Psoas muscle (tissue), 7 donors: ENCODE measurements at regions not wholly inside any gene's neighbourhood (a gene's known extent, or its start where the extent isn't known, plus 50 kb on each side); places are given as distances from the start of the nearest gene placed in this dataset.

ENCODE experiments used
- ATAC-seq, 4 donors: fragments of 200-7000 bp; cut with Tn5 transposase; one replicate each; pipeline ENCODE4 v1.9.1; 2020; ENCODE audit warnings: moderate library complexity in 3 of 4, mild to moderate bottlenecking in 2 of 4
- DNase-seq, 2 donors: peaks; one replicate each; pipeline ENCODE4 v3.0.0-alpha.2; 2020
- H3K27ac ChIP-seq: fragments of 200-600 bp; one replicate; pipeline ENCODE4 v1.8.0; 2022
- H3K27me3 ChIP-seq, 3 donors: fragments of 200-600 bp in 1 of 3; one replicate each; pipeline versions ENCODE4 v1.6.1 to v1.8.0; 2013 to 2022; ENCODE audit warnings: low read length in 2 of 3, mild to moderate bottlenecking in 2 of 3, moderate library complexity in 1 of 3; ENCODE audit not compliant: insufficient read depth in 3 of 3
- H3K36me3 ChIP-seq, 2 donors: fragments of 200-600 bp in 1 of 2; one replicate each; pipeline versions ENCODE4 v1.6.1 to v1.8.0; 2013 to 2022; ENCODE audit warnings: low read depth in 1 of 2, mild to moderate bottlenecking in 1 of 2, moderate library complexity in 1 of 2; ENCODE audit not compliant: insufficient read depth in 1 of 2
- H3K4me1 ChIP-seq: fragments of 200-600 bp; one replicate; pipeline ENCODE4 v1.8.0; 2022
- H3K4me3 ChIP-seq: fragments of 200-600 bp; one replicate; pipeline ENCODE4 v1.8.0; 2022; ENCODE audit warnings: mild to moderate bottlenecking
- H3K9me3 ChIP-seq: fragments of 200-600 bp; one replicate; pipeline ENCODE4 v1.8.0; 2022
- WGBS, 3 donors: extraction: QIAGEN DNeasy Blood & Tissue Kit; methylation state at CpG; one replicate each; pipeline versions ENCODE4 v1.1.6 to v1.1.7; 2013; 5-methylcytosine and 5-hydroxymethylcytosine counted together
- intact Hi-C, 2 donors: fragments of 100-400 bp; cut with DNase I; formaldehyde crosslinking; loops; one replicate each; pipeline versions ENCODE4 v1.11.0 to v1.14.2; 2022
- TF ChIP-seq, protein P1 (sequence below): fragments of 200-600 bp; IDR thresholded peaks from one replicate; pipeline ENCODE4 v1.8.0; 2022; ENCODE audit warnings: antibody characterized with exemption
- donor health status: healthy with polysubstance abuse.
- donor health status: DM: no; HTN: no; CAD: no; lungs with moderate emphysema.
- donor health status: Bipolar disorder and iron deficiency.
- donor health status: healthy.
- donor health status: DM: yes; HTN: yes; CAD: no.
- donor health status: DM: no; HTN: no; CAD: no.
- donor health status: DM: yes; HTN: yes; CAD: no.

- no peak for ATAC-seq
- DNase-seq: no peak
- no peaks in the 10 kb centered on the region for H3K27me3 ChIP-seq
- TF ChIP-seq, protein P1, sequence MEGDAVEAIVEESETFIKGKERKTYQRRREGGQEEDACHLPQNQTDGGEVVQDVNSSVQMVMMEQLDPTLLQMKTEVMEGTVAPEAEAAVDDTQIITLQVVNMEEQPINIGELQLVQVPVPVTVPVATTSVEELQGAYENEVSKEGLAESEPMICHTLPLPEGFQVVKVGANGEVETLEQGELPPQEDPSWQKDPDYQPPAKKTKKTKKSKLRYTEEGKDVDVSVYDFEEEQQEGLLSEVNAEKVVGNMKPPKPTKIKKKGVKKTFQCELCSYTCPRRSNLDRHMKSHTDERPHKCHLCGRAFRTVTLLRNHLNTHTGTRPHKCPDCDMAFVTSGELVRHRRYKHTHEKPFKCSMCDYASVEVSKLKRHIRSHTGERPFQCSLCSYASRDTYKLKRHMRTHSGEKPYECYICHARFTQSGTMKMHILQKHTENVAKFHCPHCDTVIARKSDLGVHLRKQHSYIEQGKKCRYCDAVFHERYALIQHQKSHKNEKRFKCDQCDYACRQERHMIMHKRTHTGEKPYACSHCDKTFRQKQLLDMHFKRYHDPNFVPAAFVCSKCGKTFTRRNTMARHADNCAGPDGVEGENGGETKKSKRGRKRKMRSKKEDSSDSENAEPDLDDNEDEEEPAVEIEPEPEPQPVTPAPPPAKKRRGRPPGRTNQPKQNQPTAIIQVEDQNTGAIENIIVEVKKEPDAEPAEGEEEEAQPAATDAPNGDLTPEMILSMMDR: no peak
- H3K4me3 ChIP-seq: no peak overlapping the region
- no peaks in the 10 kb centered on the region for H3K4me1 ChIP-seq
- intact Hi-C loops: no loop called here
- H3K9me3 ChIP-seq: no peaks in the 10 kb centered on the region
- 78 to 88% (median 86%) methylated on average over 4 of the region's 4 CpGs for WGBS, 3 donors
- no peak overlapping the region for H3K27ac ChIP-seq
- no peaks in the 10 kb centered on the region for H3K36me3 ChIP-seq
These were observed 1043.3 kb upstream of the PIK3C3 start for GRCh38 chr18:40911582-40912254.

GRCh38 chr18:40911041-40911440 lies 1044.0 kb upstream of the PIK3C3 start:
- intact Hi-C loops: no loop called here
- no peak for DNase-seq
- Histone ChIP-seq H3K4me1 (no peaks in the 10 kb centered on the region), H3K27ac (no peak overlapping the region), H3K36me3 (no peaks in the 10 kb centered on the region), H3K9me3 (no peaks in the 10 kb centered on the region), H3K27me3 (no peaks in the 10 kb centered on the region), H3K4me3 (no peak overlapping the region)
- 87 to 90% (median 87%) methylated on average over 3 of the region's 3 CpGs for WGBS, 3 donors
- TF ChIP-seq, protein P1: no peak
- ATAC-seq: no peak

- Histone ChIP-seq H3K4me3 (no peak overlapping the region), H3K27me3 (no peaks in the 10 kb centered on the region), H3K27ac (no peak overlapping the region), H3K36me3 (no peaks in the 10 kb centered on the region), H3K4me1 (no peaks in the 10 kb centered on the region), H3K9me3 (no peaks in the 10 kb centered on the region)
- TF ChIP-seq, protein P1: no peak
- intact Hi-C loops: no loop called here
- no peak for DNase-seq
- no peak for ATAC-seq
- WGBS, 3 donors: 25 to 39% (median 37%) methylated on average over 2 of the region's 2 CpGs
These were observed 1047.2 kb upstream of the PIK3C3 start for GRCh38 chr18:40907842-40908241.

- H3K27ac ChIP-seq: no peak overlapping the region
- intact Hi-C loops: no loop called here
- DNase-seq (no peak), ATAC-seq (no peak)
- no peak overlapping the region for H3K4me3 ChIP-seq
- TF ChIP-seq, protein P1: no peak
- no peaks in the 10 kb centered on the region for H3K9me3 ChIP-seq
- H3K4me1 ChIP-seq: no peaks in the 10 kb centered on the region
- H3K27me3 ChIP-seq: no peaks in the 10 kb centered on the region
- 0 to 31% (median 25%) methylated on average over 1 of the region's 1 CpG for WGBS, 3 donors
- H3K36me3 ChIP-seq: no peaks in the 10 kb centered on the region
These were observed 1050.7 kb upstream of the PIK3C3 start for GRCh38 chr18:40904295-40904694.

DNA sequence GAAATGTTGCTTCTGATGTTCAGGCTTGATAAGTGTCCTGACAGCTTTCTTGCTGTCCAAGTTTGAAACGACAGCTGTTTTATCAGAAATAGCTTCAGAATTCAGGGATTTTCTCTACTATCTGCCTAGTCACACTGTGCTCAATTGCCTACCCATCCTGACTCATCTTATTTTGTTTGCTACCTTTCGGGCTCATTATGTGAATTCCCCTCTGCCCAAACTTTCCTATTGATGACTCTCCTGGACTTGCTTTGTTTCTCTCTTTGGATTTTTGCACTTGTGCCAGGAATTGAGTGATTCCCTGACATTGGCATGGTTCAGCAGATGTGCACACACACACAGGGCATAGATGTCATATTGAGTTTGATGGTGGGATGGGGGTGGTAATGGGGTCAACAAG lies 1052.6 kb upstream of the PIK3C3 start:
- no peak overlapping the region for H3K27ac ChIP-seq
- no peak overlapping the region for H3K4me3 ChIP-seq
- WGBS, 3 donors: 32 to 51% (median 33%) methylated on average over 2 of the region's 2 CpGs
- intact Hi-C loops: no loop called here
- DNase-seq (no peak), ATAC-seq (no peak)
- no peaks in the 10 kb centered on the region for H3K9me3 ChIP-seq
- H3K27me3 ChIP-seq: no peaks in the 10 kb centered on the region
- H3K36me3 ChIP-seq: no peaks in the 10 kb centered on the region
- TF ChIP-seq, protein P1: no peak
- H3K4me1 ChIP-seq: no peaks in the 10 kb centered on the region
